ENCODE measurements at regions not wholly inside any gene's neighbourhood (a gene's known extent, or its start where the extent isn't known, plus 50 kb on each side); places are given as distances from the start of the nearest gene placed in this dataset.

- no peak for DNase-seq (ENCODE audit: low read depth in 1 of 2, low spot score in 1 of 2)
- Histone ChIP-seq H3K27me3 (ENCODE audit: insufficient read depth, poor library complexity, severe bottlenecking) (no peaks in the 10 kb centered on the region), H3K27ac (replicated peaks) (no peak overlapping the region), H3K4me3 (replicated peaks; ENCODE audit: insufficient read depth, low read length) (no peak overlapping the region)
- TF ChIP-seq GABPA (IDR thresholded peaks at IDR 0.05; ENCODE audit: low read depth) (no peak), SPI1 (IDR thresholded peaks at IDR 0.05; ENCODE audit: borderline replicate concordance, low read depth) (no peak), REST (IDR thresholded peaks at IDR 0.05; ENCODE audit: insufficient replicate concordance, low read depth) (no peak), POLR2AphosphoS5 (IDR thresholded peaks at IDR 0.05; ENCODE audit: low read depth) (no peak), CTCF (IDR thresholded peaks at IDR 0.05; ENCODE audit: insufficient read depth, low read length) (no peak)
These were observed 212.5 kb upstream of the IER5L start for GRCh38 chr9:129390541-129390940.

GRCh38 chr9:129387822-129388221, 209.8 kb upstream of the IER5L start:
- Histone ChIP-seq H3K27me3 (ENCODE audit: insufficient read depth, poor library complexity, severe bottlenecking) (no peaks in the 10 kb centered on the region), H3K4me3 (replicated peaks; ENCODE audit: insufficient read depth, low read length) (no peak overlapping the region), H3K27ac (replicated peaks) (no peak overlapping the region)
- TF ChIP-seq CTCF (IDR thresholded peaks at IDR 0.05; ENCODE audit: insufficient read depth, low read length) (no peak), REST (IDR thresholded peaks at IDR 0.05; ENCODE audit: insufficient replicate concordance, low read depth) (no peak), POLR2AphosphoS5 (IDR thresholded peaks at IDR 0.05; ENCODE audit: low read depth) (no peak), SPI1 (IDR thresholded peaks at IDR 0.05; ENCODE audit: borderline replicate concordance, low read depth) (no peak), GABPA (IDR thresholded peaks at IDR 0.05; ENCODE audit: low read depth) (no peak)
- no peak for DNase-seq (ENCODE audit: low read depth in 1 of 2, low spot score in 1 of 2)

GRCh38 chr9:129386812-129387177, 208.7 kb upstream of the IER5L start:
- Histone ChIP-seq H3K27ac (replicated peaks) (no peak overlapping the region), H3K27me3 (ENCODE audit: insufficient read depth, poor library complexity, severe bottlenecking) (no peaks in the 10 kb centered on the region), H3K4me3 (replicated peaks; ENCODE audit: insufficient read depth, low read length) (no peak overlapping the region)
- TF ChIP-seq SPI1 (IDR thresholded peaks at IDR 0.05; ENCODE audit: borderline replicate concordance, low read depth): no peak
- no peak for TF ChIP-seq GABPA (IDR thresholded peaks at IDR 0.05; ENCODE audit: low read depth)
- no peak for TF ChIP-seq REST (IDR thresholded peaks at IDR 0.05; ENCODE audit: insufficient replicate concordance, low read depth)
- no peak for TF ChIP-seq POLR2AphosphoS5 (IDR thresholded peaks at IDR 0.05; ENCODE audit: low read depth)
- no peak for TF ChIP-seq CTCF (IDR thresholded peaks at IDR 0.05; ENCODE audit: insufficient read depth, low read length)
- DNase-seq (ENCODE audit: low read depth in 1 of 2, low spot score in 1 of 2): no peak

Data from HL-60 (cell line).